Spleen (tissue), 7 donors: ENCODE measurements at regions not wholly inside any gene's neighbourhood (a gene's known extent, or its start where the extent isn't known, plus 50 kb on each side); places are given as distances from the start of the nearest gene placed in this dataset.

Source experiments
- CTCF ChIP-seq, 11 experiments: fragments of 200-600 bp in 7 of 11; fragments of 450-650 bp in 4 of 11; sonication (generic) in 4 of 11; IDR thresholded peaks in 8 of 11; conservative IDR thresholded peaks in 3 of 11; 1 replicate in 7 of 11; 2 replicates in 4 of 11; pipeline versions ENCODE4 v1.4.0 to v1.8.0; 2016 to 2021; ENCODE audit warnings: antibody characterized with exemption in 11 of 11, inconsistent platforms in 4 of 11, mild to moderate bottlenecking in 1 of 11
- POLR2AphosphoS5 ChIP-seq, 3 donors: sonication (generic); formaldehyde crosslinking; IDR thresholded peaks; one replicate each; pipeline ENCODE4 v1.5.1; 2017; ENCODE audit warnings: antibody characterized with exemption in 3 of 3
- donor health status: DM: no; HTN: no; CAD: no; lungs with moderate emphysema.
- donor health status: DM: no; HTN: no; CAD: no.
- donor health status: DM: no; HTN: no; CAD: no.

GRCh38 chr6:14459315-14459714, 341.7 kb downstream of the CD83 start:
- TF ChIP-seq CTCF (IDR thresholded peaks at IDR 0.05 in 8 of 11, conservative IDR thresholded peaks at IDR 0.05 in 3 of 11) (no peak), POLR2AphosphoS5 (IDR thresholded peaks at IDR 0.05) (no peak)
